Renal pelvis (tissue), 1 donor: ENCODE measurements at regions not wholly inside any gene's neighbourhood (a gene's known extent, or its start where the extent isn't known, plus 50 kb on each side); places are given as distances from the start of the nearest gene placed in this dataset.

Experiments used
- DNase-seq: peaks from one replicate; pipeline ENCODE4 v3.0.0-alpha.2; 2013

DNA sequence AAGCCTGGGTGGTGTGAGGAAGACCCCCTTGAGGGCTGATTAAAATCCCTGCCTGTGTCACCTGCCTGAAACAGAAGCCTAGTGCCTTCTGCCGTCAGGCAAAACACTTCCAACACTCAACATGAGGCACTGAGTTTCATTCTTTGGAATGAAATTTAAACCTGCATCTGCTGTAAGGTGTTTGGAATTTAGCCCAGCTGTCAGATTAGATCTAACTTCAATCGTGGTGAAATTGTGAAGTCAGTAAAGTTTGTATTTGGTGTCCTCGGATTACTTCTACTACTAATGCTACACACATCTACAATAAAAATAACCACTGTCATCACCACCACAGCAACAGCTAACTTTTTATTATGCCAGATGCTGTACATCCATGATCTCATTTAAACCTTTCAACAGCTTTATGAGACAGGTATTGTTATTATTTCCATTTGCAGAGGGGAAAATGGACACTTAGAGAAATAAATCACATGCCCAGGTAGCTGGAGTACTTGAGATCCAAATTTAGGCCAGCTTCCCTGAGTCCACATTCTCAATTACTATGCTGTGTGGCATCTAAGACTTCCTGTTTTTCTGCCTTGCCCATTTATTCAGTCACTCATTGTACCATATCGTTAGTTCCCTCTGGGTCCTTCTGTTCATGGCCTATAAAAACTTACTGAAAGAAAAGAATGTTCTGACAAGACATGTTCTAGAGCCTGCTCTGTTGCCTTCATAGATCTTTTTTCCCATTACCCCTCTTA, 98.2 kb upstream of the GCFC2 start:
- no peak for DNase-seq

DNA sequence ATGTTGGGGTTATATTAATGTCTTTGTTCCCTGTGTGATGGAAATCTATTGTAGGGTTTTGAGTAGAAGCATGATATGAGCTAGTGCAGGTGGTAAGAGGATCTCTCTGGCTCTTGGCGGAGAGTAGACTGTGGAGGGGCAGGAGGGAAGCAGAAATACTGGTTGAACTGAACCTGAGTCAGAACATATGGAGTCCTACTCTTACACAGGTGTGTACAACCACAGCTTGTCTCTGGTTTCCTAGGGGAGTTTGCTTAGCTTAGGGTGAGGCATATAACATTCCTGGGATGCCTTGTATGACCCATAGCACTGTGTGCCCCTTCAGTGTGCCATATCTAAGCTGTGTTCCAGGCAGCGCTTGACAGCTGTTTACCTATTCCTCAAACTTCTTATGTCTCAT, 97.3 kb upstream of the GCFC2 start:
- no peak for DNase-seq

DNA sequence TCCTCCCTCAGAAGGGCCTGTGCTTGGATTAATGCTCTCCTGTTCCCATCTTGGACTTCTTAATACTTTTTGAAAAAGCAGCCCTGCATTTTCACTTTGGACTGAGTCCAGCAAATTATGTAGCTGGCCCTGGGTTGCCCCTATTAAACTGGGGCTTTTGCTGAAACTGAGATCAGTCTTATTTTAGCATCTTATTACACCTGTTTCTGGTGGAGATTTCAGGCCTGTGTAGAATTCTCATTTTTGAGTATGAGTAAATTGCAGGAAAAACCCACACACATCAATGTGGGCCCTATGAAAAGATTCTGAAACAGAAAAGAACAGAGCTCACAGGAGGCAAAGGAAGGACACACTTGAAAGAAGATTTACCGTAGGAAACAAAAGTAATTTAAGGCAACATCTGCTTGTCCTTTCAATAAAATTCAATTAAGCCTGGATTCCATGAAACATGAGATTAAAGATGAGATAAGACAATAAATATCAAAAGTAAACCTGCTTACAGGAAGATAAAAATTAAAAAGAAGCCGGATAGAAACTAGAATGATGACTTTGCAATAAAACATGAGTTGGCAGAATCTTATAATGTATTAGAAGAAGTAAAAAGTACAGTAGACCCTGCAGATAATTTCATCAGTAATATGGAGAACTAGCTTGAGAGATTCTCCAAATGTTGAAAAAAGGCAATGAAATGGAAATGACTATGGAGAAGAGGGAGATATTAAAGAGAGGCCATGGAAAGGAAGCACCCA, 90.7 kb upstream of the GCFC2 start:
- no peak for DNase-seq

DNA sequence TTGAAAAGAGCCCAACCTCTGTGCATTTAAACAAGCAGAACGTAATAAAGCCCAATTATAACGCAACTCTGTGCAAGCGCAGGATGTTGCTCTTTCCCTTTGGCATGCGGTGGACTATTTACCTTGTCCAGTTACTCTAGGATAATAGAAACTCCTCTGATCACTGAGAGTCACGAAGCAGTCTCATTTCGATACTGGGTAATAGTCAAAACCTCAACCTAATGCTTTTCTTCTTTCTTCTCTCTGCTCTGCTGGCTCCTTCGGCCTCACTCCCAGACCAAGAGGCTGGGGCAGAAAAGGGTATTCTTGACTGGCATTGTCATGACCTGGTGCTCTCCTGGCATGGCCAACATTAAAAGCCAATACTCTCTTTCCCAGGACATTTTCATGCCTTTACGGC, 89.7 kb upstream of the GCFC2 start:
- DNase-seq, result no peak

DNA sequence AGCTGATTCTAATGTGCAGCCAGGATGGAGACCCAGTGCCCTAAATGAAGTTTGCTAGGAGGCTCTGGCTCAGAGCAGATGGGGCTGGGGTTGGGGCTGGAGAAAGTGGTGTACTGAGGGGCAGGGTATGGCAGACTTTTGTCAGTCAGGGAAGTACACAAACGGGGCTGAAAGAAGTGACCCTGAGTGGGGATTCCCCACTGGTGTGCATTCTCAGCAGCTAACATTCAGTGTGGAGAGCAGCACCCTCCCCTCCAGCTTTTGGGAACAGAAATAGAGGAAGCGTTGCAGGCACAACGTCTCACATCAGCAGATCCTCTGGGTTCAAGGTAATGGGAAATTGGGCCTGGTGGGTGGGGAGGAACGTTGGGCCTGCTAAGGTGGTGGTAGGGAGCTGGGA, 89.1 kb upstream of the GCFC2 start:
- DNase-seq, result no peak

DNA sequence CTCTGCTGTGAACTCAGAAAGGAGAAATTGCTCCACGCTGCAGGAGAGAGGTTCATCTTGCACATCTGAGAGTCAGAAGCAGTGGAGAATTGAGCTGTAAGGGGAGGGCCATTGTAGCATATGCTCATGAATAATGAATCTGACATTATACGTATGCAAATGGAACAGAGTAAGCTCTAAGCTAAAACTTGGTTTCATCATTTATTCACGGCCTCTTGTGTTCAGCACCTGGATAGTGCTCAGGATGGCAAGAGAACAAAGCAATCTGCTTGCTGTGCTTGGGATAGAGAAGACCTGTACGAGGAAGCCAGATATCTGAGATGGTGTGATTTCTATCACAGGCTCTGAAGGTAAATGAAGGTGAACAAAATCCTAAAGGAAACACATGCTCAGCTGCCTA, 87.9 kb upstream of the GCFC2 start:
- no peak for DNase-seq

DNA sequence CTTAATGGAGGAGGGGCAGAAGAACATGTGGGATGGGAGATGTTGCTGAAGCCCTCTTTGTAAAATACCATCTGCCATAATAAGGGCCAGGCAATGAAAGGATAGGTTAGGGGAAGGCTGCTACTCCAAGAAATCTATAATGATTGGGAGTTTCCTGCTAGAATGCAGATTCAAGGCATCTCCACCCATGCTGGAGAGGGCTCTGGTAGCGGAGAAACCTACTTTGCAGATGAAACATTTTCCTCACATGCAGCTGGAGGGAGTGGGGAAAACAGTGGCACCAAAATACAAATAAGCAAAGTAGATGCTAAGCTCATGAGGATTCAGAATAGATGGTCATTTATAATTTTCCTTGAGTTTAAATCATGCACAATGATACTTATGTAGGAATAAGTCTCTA, 82.3 kb upstream of the GCFC2 start:
- DNase-seq, result no peak

DNA sequence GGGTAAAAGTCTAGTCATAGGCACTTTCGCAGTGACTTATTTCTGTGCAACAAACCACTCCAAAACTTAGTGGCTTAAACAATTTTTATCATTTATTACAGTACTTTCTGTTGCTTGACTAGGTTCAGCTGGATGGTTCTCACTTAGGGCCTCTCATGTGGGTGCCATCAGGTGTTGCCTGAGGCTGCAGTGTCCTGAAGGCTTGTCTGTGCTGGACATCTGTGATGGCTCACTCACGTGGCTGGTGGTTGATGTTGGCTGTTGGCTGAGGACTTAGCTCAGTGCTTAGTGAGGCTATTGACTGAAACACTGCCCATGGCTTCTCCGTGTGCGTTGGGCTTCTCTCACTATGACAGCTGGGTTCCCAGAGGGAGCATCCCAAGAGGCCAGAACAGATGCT, 81.4 kb upstream of the GCFC2 start:
- no peak for DNase-seq

DNA sequence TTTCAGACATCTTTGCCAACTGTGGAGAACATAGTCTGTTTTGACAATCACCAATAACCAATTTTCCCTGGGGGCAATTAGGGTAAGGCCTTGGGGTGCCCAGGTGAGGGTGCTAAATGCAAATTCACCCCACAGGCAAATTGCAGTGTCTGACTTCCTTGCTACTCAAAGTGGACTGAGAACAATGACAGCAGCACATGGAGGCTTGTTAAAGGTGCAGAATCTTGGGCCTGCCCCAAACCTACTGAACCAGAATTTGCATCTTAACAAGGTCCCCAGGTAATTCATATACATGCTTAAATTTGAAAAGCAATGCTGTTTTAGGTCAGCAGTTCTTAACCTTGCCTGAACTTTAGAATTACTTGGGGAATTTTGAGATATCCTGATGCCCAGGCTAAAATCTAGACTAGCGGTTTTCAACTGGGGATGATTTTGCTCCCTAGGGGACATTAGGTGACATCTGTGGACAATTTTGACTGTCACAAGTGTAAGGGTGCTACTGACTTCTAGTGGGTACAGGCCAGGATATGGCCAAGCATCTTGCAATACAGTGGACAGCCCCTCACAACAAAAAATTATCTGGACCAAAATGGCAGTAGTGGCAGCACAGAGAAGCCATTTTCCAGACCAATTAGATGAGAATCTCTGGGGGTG, 80.2 kb upstream of the GCFC2 start:
- DNase-seq, result no peak

DNA sequence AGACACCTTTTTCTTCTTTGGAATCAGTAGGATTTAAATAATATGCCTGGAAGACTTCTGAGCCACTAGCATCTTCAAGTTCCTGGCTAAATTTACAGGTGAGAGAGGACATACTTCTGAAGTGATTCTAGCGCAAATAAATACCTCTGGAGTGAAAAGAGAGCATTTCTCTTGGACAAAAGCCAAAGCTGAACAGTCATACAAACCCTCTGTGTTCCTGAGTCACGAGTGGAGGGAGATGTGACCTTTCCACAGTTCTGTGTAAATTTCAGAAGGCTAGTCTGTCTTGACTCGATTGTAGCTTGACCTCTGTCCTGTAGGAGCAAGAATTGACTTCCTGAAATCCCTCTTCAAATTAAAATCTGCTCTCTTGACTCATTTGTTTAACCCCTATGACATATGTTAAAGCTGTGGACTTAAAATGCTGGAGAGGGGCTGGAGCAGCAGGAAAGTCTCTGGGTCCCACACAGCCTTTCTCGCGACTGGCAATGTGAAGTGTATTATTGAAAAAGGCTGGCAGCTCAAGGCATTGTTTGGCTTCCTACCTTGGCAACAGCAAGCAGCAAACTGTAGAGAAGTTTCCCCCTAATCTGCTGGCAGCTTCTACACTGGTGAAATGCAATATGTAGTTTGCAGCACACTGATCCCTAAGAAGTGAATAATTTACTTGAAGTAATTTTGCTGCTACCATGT, 79.6 kb upstream of the GCFC2 start:
- DNase-seq, result no peak

DNA sequence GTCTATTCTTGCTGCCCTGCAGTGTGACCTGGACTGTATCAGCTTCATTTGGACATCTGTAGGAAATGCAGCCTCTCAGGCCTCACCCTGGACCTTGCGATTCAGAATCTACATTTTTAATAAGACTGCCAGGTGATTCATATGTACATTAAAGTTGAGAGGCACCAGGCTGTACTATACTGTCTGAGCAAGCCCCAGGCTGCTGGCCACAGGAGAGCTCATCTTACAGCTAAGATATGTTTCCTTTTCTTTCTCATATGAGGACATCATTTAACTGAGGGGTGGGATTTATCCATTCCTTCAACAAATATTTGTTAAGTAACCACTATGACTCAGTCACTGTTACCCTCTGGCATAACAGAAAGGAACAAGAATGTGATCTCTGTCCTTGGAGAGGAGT, 78.2 kb upstream of the GCFC2 start:
- no peak for DNase-seq

DNA sequence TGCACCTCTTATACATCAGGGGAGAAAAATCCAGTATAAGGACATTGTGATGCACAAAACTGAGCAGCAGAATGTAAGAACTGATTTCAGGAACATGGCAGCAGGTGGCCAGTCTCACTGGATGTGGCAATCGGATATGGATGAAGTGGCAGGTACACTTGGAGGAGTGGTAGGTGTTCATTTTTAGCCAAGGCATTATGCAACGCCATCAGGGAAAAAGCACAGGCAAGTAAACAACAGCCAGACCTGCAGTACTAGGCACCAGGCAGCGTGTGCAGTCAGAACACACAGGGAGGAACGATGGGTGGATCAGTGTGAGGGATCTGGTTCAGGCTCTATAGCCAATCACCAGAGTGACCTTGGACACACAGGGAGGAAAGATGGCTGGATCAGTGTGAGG, 77.4 kb upstream of the GCFC2 start:
- DNase-seq, result no peak

DNA sequence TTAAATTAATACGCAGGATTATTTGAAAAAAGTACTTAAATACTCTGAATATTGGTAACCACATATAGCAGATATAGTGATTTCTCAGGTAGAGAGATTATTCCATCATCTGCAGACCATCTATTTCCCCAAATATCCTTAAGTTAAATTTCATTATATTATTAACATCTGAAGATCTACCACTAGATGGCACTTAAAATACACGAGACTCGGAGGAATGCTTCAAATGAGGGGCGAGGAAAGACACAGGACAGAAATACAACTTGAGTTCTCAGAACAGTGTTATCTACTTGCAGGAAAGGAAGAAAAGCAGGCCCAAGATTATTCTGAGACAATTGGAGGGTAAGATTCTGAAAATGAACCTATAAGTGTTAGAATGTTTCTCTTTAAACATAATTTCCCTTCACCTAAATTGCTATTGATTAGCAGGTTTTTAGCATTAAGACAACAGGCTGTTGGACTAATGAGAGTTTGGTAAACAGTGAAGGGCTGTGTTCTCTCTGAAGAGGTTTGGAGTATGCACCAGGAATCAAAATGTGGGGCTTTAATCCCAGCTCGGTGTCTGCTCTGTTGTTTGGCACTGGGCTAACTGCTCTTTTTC, 76.9 kb upstream of the GCFC2 start:
- peak; percentile 21 for DNase-seq

DNA sequence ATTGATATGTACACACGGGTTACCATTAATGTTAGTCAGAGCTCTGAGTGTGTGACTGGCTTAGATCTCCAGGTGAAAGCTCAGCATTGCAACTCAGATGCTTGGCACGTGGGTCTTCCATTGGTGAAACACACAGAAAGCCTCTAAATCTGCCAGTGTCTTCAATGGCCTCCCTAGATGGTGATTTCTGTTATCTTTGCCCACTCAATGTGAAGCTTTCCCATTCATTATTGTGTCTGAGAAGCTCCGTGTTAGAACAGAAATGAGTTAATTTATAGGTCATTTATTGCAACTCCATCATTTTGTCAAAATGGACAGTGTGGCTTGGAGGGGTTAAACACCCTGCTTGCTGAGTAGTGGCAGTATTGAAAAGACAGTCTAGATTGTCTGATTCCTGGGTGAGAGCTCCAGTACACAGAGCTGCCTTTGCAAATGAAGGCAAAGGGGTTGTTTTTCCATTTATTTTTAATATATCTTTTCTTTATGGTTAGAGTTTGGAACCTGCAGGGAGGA, 64.7 kb upstream of the GCFC2 start:
- no peak for DNase-seq

DNA sequence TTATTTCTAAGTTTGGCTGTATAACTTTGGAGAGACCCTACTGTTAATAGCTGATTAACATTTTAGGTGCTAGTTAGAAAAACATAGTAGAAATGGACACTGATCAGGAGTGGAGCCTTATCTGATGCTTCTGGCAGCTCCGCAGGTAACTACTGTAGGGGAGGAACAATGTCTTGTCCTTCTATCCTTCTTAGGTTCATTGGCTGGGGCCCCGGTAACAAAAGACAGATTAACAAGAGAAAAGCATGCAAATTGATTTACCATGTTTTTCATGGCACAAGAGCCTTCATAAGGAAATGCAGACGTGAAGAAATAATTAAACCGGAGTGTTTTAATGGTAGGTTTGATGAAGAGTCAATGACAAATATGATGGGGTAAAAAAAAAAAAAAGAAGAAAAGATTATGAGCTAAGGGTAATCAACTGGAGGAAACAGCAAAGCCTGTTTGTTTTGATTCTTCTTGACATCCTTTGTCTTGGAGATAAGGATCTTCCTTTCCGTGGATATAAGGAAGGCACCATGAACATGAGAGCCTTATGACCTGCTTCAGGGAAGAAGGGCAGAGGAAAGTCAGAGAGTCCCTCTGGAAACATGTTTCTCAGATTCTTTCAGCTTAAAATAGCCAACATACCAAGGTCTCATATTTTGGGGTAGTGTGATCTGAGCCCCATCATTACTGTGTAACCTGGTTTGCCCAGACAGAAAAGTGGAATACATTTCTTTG, 62.4 kb upstream of the GCFC2 start:
- DNase-seq, result no peak

DNA sequence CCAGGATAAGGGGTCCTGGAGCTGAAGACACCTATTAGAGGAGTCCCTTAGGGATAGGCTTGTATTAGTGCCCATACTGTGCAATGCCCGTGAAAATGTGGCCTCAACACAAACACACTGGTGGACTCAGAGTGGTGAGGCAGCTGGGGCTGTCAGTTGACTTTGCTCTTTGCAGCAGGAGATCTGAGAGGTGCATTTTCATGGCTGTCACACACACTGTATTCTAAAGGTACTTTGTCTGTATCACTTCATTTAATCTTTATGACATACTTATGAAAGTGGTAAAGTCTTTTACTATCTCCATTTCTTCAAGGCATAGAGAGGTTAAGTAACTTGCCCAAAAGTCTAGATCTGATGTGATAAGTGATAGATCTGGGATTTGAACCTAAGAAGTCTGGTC, 55.1 kb upstream of the GCFC2 start:
- no peak for DNase-seq

DNA sequence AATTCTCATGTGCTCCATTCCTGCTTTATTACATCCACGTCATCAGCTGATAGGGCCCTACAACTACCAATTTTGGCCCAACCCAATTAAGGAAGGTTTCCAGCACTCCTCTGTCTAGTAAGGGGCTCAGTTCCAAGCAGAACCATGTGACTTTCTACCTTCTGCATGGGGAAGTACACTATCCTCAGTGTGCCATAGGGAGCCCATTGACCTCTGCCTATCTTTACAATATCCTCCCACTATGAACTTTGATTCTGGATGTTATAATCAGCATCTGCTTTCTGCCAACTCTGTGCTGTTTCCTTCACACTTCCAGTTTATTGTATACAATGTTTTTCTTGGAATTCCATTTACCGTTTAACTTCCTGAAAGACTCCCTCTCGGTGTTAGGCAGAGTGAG, 53.9 kb upstream of the GCFC2 start:
- no peak for DNase-seq
